Sigmoid colon (tissue), 3 donors: ENCODE measurements at regions not wholly inside any gene's neighbourhood (a gene's known extent, or its start where the extent isn't known, plus 50 kb on each side); places are given as distances from the start of the nearest gene placed in this dataset.

Experiments used
- POLR2A ChIP-seq, 2 donors: fragments of 450-650 bp; IDR thresholded peaks; one replicate each; pipeline ENCODE4 v1.6.1; 2016; ENCODE audit warnings: antibody characterized with exemption in 2 of 2, mild to moderate bottlenecking in 2 of 2, moderate library complexity in 2 of 2
- TF ChIP-seq, protein P1 (sequence below), 4 experiments: fragments of 450-650 bp in 3 of 4; fragments of 200-600 bp in 1 of 4; IDR thresholded peaks; one replicate each; pipeline ENCODE4 v1.5.1; 2016 to 2019; ENCODE audit warnings: antibody characterized with exemption in 4 of 4, mild to moderate bottlenecking in 3 of 4, moderate library complexity in 2 of 4

DNA sequence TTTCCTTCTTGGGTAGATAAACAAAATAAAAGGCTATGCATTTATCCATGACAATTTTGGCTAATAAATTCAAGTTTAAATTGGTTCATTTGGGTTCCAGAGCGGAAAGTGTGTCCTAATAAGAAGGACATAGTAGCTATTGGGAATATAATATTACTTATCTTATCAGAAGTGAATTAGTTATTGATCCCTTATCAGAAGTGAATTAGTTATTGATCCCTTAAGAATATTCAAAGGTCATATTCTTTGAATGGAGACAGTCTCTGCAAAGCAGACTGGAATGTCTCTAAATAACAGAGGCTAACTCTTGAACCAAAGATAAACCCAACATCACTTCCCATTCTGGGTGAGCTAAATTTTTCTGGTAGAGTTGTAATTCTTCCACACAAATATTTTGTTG lies 290.7 kb upstream of the BCHE start:
- TF ChIP-seq, protein P1, sequence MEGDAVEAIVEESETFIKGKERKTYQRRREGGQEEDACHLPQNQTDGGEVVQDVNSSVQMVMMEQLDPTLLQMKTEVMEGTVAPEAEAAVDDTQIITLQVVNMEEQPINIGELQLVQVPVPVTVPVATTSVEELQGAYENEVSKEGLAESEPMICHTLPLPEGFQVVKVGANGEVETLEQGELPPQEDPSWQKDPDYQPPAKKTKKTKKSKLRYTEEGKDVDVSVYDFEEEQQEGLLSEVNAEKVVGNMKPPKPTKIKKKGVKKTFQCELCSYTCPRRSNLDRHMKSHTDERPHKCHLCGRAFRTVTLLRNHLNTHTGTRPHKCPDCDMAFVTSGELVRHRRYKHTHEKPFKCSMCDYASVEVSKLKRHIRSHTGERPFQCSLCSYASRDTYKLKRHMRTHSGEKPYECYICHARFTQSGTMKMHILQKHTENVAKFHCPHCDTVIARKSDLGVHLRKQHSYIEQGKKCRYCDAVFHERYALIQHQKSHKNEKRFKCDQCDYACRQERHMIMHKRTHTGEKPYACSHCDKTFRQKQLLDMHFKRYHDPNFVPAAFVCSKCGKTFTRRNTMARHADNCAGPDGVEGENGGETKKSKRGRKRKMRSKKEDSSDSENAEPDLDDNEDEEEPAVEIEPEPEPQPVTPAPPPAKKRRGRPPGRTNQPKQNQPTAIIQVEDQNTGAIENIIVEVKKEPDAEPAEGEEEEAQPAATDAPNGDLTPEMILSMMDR (IDR thresholded peaks at IDR 0.05): no peak
- no peak for TF ChIP-seq POLR2A (IDR thresholded peaks at IDR 0.05)
